ENCODE measurements at regions not wholly inside any gene's neighbourhood (a gene's known extent, or its start where the extent isn't known, plus 50 kb on each side); places are given as distances from the start of the nearest gene placed in this dataset.

GRCh38 chr2:199070322-199070949, 387.3 kb downstream of the SATB2 start:
- TF ChIP-seq CTCF (conservative IDR thresholded peaks at IDR 0.05) = no peak
- H3K27me3 Mint-ChIP-seq (ENCODE audit: low read depth) = no peaks in the 10 kb centered on the region
- no peak overlapping the region for H3K27ac Mint-ChIP-seq (ENCODE audit: unreplicated experiment)

GRCh38 chr2:199064201-199064600, 393.5 kb downstream of the SATB2 start:
- Mint-ChIP-seq H3K4me1 (no peaks in the 10 kb centered on the region), H3K4me3 (no peak overlapping the region), H3K27ac (ENCODE audit: unreplicated experiment) (no peak overlapping the region), H3K9me3 (peaks cover 14% of the 10 kb centered on the region), H3K36me3 (ENCODE audit: low read depth) (peaks cover 7% of the 10 kb centered on the region), H3K27me3 (ENCODE audit: low read depth) (no peaks in the 10 kb centered on the region)
- DNase-seq (ENCODE audit: low read depth, low spot score) = no peak
- TF ChIP-seq CTCF (conservative IDR thresholded peaks at IDR 0.05) = no peak

More at GRCh38 chr2:199070322-199070949, 387.3 kb downstream of the SATB2 start:
- Mint-ChIP-seq H3K4me1 (peaks cover 4% of the 10 kb centered on the region), H3K4me3 (no peak overlapping the region), H3K36me3 (ENCODE audit: low read depth) (no peaks in the 10 kb centered on the region), H3K9me3 (no peaks in the 10 kb centered on the region)
- DNase-seq (ENCODE audit: low read depth, low spot score) = no peak

GRCh38 chr2:199057936-199058335, 399.8 kb downstream of the SATB2 start:
- Mint-ChIP-seq H3K9me3 (peaks cover 8% of the 10 kb centered on the region), H3K27me3 (ENCODE audit: low read depth) (no peaks in the 10 kb centered on the region), H3K27ac (ENCODE audit: unreplicated experiment) (no peak overlapping the region), H3K4me3 (no peak overlapping the region), H3K4me1 (no peaks in the 10 kb centered on the region), H3K36me3 (ENCODE audit: low read depth) (no peaks in the 10 kb centered on the region)
- DNase-seq (ENCODE audit: low read depth, low spot score) = no peak
- no peak for TF ChIP-seq CTCF (conservative IDR thresholded peaks at IDR 0.05)

GRCh38 chr2:199055336-199055735, 402.4 kb downstream of the SATB2 start:
- Mint-ChIP-seq H3K4me1 (no peaks in the 10 kb centered on the region), H3K36me3 (ENCODE audit: low read depth) (no peaks in the 10 kb centered on the region), H3K9me3 (peaks cover 3% of the 10 kb centered on the region), H3K4me3 (no peak overlapping the region), H3K27ac (ENCODE audit: unreplicated experiment) (no peak overlapping the region), H3K27me3 (ENCODE audit: low read depth) (no peaks in the 10 kb centered on the region)
- DNase-seq (ENCODE audit: low read depth, low spot score) = no peak
- no peak for TF ChIP-seq CTCF (conservative IDR thresholded peaks at IDR 0.05)

GRCh38 chr2:199042660-199043379, 414.9 kb downstream of the SATB2 start:
- H3K4me1 Mint-ChIP-seq = no peaks in the 10 kb centered on the region
- no peak overlapping the region for H3K27ac Mint-ChIP-seq (ENCODE audit: unreplicated experiment)
- H3K9me3 Mint-ChIP-seq = no peaks in the 10 kb centered on the region
- TF ChIP-seq CTCF (conservative IDR thresholded peaks at IDR 0.05) = no peak
- no peaks in the 10 kb centered on the region for H3K27me3 Mint-ChIP-seq (ENCODE audit: low read depth)
- DNase-seq (ENCODE audit: low read depth, low spot score) = no peak
- H3K36me3 Mint-ChIP-seq (ENCODE audit: low read depth) = no peaks in the 10 kb centered on the region
- no peak overlapping the region for H3K4me3 Mint-ChIP-seq
